HT-29 (cell line): ENCODE measurements at regions not wholly inside any gene's neighbourhood (a gene's known extent, or its start where the extent isn't known, plus 50 kb on each side); places are given as distances from the start of the nearest gene placed in this dataset.
A peak's percentile ranks its signal among the peaks of the same experiment; 100 is the strongest.
"Not testable (repeated sequence)": the region's sequence is repeated elsewhere in the genome, so short reads cannot be mapped to it uniquely, and the experiment has no call there.

ENCODE experiments used
- DNase-seq: peaks from one replicate; pipeline ENCODE4 v3.0.0-alpha.2; 2015; ENCODE audit warnings: low spot score

DNA sequence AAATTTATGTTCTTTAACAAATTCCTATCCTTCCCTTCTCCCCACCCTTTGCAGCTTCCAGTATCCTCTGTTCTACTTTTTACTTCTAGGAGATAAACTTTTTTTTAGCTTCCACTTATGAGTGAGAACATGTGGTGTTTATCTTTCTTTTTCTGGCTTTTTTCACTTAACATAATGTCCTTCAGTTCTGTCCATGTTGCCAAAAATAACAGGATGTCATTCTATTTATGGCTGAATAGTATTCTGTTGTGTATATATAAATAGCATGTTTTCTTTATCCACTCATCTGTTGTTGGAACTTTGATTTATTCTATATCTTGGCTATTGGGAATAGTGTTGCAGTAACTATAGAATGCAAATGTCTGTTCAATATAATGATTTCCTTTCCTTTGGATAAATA lies 1191.2 kb downstream of the CNTNAP5 start:
- DNase-seq, result no peak

DNA sequence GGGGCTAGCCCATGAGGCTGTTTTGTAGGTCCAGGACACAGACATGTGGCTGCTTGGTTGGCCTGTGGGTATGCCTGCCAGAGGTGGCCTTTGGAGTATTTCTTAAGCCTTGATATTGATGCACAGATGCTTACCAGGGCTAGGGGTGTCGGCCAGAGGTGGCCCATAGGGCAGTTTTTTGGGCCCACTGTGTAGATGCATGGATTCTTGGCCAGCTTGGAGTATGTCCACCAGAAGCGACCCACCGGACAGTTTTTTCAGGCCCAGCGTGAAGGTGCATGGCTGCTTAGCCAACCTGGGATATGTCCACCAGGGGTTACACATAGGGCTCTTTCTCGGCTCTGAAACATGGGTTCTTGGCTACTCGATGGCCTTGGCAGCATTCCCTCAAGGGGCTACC lies 1199.1 kb downstream of the CNTNAP5 start:
- no peak for DNase-seq

DNA sequence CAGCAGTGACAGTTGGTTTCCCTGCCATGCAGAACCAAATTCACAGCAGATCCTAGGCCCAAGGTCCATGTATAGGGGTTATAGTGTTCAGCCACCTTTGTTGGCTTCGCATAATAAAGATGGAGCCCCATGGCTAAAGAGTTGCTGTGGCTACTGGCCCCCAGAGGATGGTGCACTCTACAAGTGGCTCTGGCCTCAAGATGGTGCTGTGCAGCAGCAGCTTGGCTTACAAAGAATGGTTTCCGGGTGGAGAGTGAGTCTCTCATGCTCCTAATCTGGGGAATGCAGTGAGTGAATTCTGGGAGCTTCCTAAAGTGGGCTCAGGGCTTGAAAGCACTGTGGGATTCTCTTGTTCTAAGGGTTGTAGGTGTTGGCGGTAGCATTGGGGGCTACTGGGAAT lies 1199.7 kb downstream of the CNTNAP5 start:
- peak; percentile 5 for DNase-seq

DNA sequence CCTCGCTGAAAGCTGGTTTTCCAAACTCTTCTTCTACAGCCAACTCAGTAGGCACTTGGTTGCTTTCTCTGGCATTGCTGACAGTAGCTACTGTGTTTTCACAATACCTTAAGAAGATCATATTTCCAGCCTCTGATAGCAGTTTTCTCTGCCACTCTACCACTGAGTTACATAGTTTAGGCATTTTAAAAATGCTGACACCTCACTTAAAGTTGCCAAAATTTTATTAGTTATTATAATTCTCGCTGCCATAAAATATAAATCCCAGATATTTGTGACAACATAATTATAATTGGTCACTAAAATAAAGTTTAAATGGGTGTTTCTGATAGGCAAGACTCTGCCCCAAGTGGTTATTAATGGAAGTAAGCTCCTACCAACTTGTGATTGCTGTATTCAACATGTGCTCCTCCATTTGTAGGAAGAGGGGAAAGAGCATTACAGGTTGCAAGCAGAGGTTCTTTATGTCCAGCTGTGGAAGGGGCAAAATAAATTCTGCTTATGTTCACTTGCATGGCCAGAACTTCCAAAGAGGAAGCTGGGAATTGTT lies 1202.8 kb downstream of the CNTNAP5 start:
- DNase-seq, result peak; percentile 22

DNA sequence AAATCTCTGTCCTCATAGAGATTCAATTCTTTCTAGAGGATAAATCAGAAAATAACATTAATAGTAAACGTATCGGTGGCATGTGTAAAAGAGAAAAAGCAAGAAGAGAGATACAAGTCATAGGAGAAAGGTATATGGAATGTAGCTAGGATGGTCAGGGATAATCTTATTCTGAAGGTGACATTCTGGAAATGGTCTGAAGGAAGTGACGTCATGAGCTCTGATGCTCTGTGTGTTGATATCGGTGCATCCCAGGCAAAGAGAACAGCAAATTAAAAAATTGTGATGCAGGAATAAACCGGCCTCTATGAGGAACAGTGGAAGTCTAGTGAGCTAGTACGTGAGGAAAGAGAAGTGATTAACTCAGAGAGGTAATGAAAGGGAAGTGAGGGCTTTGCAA lies 1215.8 kb downstream of the CNTNAP5 start:
- DNase-seq, result no peak

DNA sequence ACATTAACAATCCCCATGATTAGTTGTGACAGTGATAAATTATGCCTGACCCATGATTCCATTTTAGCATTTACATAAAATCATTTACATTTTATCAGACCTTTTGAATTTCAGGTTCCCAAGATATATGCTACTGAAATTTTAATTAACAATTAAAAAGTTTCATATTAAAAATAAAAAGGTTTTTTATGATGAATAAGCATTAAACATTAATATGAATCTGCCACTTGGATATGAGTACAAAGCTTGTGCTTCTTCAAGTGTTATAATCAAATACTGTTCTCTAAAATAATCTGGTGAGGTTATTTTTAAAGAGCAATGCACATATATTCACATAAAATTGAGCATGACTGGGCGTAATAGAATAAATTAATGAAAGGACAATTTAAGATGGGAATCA lies 1218.0 kb downstream of the CNTNAP5 start:
- DNase-seq, result no peak

DNA sequence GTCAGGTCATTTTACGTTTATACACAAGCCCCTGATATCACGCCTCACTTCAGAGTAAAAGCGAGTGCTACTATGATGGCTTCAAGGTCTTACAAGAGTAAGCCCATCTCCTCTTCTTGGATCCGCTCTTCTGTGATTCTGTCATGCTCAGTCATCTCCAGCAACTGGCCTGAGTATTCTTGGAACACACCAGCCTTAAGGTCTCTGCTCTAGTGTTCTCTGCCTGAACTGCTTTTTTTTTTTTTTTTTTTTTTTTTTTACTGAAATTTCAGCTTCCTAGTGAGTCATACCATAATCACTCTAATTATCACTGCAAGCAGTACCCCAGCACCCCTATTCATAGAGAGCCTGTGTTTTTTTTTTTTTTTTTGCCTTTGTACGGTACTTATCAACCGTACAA lies 1228.9 kb downstream of the CNTNAP5 start:
- no peak for DNase-seq

DNA sequence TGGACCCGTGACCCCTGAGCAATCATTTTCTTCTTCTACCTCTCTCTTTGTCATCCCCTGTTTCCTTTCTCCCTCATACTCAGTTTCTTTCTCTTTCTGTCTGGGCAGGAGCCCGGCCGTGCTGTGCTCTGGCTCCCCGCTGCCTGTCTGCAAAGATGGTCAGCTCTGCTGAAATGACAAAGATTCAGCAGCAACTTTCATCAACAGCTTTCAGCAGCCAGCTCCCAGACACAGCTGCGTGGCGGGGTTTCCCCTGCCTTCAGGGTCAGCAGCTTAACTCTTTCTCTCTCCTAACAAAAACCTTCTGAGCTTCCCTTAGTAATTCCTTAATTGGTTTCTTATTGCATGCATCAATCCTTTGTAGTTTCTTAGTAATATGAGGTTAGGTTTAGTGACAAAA lies 1234.4 kb downstream of the CNTNAP5 start:
- DNase-seq, result no peak

DNA sequence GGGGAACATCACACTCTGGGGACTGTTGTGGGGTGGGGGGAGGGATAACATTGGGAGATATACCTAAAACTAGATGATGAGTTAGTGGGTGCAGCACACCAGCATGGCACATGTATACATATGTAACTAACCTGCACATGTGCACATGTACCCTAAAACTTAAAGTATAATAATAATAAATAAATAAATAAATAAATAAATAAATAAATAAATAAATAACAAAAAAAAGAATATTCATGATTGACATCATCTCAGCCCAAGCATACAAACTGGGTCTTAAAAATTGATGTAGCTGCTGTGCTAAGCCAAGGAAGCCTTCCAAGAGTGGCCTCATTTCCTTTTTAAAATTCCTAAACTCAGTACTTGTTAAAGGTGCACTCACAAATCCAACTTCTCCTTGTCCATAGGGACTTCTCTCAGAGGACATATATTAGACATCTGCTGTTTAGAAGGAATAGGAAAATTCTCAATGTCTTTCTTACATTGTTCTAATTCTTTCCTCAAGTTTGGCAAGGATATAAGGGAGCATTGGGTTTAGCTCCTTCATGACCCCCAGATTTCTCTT lies 1235.4 kb downstream of the CNTNAP5 start:
- DNase-seq, result not testable (repeated sequence)

DNA sequence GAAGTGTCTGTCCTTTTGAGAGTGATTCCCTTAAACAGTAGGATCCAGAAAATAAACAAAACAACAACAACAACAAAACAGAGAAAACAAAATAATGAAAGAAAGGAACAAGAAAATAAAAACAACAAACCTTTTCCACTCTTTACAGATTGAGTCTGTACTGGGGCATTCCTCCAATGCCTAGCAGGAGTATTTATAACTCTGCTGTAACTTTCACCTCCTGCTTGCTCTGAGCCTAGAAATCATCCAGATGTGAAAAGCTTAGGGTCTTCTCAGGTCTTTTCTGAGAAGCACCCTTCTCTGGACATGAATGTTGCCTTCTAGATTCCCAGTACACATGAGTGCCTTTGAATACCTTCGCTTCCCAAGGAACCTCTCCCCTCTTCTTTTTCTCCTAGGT lies 1239.4 kb downstream of the CNTNAP5 start:
- no peak for DNase-seq

DNA sequence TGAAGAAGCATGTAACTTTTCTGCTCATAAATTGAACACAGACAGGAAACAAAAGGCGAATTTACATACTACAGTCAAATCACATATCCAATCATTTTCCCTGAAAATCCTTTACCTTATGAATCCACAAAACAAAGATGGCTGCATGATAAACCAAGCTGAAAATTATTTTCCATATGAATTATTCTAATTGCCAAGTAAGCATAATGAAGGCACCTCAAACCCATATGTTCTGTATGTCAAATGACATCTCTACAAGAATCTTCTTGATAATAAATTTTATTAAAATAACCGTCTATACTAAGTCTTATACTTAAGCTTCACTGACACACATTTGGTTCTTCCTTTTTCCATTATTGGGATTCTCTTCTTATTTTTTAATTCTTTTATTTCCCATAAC lies 1242.6 kb downstream of the CNTNAP5 start:
- no peak for DNase-seq

DNA sequence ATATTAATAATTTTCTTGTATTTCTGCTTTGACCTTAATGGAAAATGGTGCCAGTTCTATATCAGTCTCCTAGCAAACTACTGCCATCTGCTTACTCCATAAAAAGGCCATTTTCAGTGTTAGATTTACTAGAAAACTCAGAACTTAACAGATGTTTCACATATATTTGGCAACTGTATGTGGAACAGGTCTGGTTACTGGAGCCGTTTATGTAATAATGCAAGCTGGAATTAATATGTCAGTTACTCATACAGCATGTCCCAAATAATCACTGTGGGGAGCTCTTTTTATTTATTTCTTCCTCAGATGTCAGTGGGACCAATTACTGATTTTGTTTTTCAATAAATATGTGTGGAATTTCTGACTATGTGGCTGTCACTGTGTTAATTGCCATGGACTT lies 1247.6 kb downstream of the CNTNAP5 start:
- DNase-seq, result no peak

DNA sequence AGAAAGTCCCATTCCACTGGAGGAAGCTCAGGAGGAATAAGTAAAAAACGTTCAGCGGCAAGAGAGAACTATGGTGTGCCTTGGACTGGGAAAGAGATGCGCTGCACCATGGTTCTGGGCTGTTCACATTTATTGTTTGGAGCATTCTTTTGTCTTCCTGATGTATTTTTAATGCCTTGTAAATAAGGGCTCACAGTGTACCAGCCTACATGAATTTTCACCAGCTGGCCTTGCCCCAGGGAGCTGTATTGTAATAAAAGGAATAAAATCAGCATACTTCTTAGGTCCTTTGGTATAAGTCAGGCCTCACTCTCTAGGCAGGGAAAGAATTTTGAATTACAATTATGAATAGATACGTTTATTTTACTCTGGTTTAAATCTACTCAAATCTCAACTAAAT lies 1249.6 kb downstream of the CNTNAP5 start:
- DNase-seq, result no peak

DNA sequence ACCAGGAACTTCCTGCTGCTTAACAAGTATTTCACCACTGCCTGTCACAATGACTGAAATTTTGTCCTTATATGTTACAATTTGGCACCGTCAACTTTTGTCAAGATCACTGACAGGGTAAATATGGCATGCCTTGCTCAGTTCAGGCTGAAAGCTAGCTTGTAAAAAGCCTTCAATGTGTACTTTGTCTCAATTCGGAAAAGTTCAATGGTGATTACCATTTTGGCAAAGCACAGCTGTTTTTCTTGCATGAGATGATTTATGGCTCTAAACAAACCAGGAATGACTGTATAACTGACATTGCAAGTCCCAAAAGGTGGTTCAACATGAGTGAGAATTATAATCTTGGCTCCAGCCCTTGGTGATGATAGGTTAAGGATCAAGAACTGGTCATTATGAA lies 1255.2 kb downstream of the CNTNAP5 start:
- no peak for DNase-seq

DNA sequence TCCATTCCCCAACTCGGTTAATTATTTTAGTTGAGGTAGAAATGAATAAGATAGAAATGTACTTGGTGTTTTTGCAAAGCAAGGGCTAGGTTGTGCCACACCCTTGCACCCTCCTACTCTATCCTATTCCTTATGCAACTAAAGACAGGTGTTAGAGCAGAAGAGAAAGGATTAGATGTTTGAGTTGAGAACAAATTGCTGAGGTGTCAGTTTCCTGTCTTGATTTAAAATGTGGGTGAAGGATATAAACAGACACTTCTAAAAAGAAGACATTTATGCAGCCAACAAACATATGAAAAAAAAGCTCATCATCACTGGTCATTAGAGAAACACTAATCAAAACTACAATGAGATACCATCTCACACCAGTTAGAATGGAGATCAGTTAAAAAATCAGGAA lies 1256.2 kb downstream of the CNTNAP5 start:
- no peak for DNase-seq

DNA sequence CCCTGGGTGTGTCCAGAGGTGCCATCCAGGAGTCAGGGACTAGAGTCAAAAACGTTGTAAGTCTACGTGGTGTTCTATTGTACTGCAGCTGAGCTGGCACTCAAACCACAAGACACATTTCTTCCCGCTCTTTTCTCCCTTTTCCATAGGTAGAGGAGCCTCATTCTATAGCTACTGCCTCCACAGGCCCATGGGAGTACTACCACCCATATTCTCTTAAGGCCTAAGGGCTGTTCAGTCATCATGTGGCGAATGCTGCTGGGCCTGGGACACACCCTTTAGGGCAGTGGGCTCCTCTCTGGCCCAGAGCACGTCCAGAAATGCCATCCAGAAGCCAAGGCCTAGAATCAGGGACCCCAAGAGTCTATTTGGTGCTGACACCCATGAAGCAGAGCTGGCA lies 1271.7 kb downstream of the CNTNAP5 start:
- DNase-seq, result peak; percentile 19

DNA sequence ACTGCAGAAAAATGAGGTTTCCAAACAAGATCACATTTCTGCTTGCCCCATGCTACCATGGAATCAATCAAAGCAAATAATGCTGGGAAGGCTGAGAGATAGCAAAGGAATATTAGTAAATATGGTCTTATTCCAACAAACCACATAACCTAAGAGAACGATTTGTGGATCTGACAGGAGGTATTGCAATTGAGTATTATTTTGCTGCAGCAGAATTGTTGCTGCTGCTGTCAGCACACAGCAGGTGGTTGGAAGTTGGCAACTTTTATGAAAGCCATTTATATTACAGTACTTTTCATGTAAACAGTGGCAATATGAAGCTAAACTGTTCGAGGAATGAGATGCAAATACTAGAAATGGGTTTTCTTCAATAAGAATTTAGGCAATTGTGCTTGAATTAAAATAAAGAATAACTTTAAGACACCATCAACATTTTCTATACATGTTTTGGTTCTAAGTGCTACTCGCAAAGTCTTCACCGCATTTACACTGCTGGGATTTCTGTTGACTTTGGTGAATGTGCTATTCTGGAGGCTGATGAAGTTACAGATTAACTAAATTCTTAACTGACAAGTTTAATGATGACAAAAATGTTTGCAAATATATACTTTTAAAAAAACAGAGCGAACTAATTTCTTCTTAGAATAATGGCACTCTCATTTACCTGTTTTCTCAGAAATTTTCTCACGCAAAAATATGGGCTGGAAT lies 1285.7 kb downstream of the CNTNAP5 start:
- no peak for DNase-seq

DNA sequence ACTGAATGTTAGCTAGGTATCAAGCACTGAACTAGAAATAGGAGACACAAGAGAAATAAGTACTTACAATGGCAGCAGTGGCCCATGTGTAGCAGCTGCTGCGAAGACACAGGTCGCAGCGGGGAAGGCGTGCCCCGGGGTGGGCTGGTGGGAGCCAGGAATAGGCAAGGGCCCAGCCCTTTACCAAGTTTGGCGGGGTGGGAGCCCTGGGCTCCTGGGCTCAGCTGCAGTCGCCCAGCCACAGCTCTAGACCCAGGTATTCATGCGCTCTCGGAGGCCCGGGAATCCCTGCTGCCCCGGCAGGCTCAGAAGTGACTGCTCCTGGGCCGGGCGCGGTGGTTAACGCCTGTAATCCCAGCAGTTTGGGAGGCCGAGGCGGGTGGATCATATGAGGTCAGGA lies 1287.3 kb downstream of the CNTNAP5 start:
- DNase-seq, result no peak

DNA sequence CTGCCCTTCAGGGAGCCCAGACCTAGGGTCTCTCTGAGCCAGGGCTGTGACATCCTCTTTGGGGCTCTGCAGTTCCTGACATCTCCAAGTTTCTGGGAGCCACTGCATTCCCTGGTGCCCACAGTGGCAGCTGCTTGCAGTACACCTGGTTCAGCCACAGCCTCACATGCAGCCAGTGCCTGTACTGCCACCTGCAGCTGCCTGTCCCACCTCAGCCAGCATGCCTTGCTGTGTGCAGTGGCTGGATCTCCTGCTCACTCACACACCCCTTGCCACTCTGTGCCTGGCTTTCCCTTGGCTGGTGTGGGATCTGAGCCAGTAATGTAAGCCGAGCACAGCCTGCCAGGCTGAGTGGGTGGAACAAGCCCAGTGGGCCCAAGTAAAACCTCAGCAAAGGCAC lies 1288.7 kb downstream of the CNTNAP5 start:
- peak; percentile 18 for DNase-seq

DNA sequence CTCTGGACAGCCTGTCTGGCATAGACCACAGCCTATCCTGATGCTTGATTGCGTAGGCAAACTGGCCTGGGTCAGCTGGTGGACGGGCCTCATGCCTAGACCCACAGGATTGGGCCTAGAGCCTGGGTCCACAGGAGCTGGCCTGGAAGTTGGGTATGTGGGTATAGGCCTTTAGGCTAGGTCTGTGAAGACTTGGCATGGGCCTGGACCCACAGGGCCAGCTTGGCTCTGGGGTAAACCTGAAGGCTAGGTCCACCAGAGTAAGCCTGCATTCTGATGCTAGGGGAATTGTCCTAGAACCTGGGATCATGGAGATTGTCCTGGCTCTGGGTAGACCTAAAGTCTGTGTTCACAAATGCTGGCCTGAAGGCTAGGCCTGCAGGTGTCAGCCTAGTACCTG lies 1293.7 kb downstream of the CNTNAP5 start:
- no peak for DNase-seq

DNA sequence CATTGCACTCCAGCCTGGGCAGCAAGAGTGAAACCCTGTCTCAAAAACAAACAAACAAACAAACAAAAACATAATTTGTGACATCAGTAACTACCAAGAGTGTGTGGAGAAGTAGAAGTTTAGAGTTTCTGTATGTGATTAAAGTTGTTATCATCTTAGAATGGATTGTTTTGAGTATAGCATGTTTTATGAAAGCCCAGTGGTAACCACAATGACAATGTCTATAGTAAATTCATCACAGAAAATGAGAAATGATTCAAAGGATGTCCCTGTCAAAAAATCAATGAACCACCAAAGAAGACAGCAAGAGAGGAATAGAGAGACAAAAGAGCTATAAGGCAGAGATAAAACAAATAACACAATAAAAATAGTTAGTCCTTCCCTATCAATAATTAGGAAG lies 1299.2 kb downstream of the CNTNAP5 start:
- DNase-seq, result no peak

DNA sequence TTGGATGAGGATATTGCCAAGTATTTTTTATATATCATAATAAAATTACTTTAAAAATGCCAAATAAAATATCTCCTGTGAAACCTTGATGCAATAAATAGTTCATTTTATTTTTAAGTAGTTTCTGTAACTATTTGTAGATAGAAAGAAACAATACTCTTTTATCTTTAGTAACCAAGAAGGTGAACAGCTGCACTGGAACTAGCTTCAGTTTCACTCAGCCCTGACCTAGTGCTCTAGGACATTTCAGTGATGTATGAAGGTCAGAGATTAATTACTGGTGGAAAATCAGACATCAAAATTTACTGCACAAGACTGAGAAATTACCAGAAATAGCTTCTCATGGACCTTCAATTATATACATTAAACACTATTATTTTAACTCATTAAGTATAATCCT lies 1305.0 kb downstream of the CNTNAP5 start:
- DNase-seq, result no peak

DNA sequence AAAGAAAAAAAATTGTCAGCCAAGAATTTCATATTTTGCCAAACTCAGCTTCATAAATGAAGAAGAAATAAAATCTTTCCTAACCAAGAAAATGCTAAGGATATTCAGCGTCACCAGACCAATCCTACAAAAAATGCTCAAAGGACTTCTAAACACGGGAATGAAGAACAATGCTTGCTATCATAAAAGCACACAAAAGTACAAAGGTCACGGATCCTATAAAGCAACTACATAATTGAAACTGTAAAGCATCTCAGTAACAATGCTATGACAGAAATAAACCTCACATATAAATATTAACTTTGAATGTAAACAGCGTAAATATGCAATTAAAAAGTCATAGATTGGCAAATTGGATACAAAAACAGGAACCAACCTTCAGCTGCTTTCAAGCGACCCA lies 1314.6 kb upstream of the GYPC start:
- no peak for DNase-seq

DNA sequence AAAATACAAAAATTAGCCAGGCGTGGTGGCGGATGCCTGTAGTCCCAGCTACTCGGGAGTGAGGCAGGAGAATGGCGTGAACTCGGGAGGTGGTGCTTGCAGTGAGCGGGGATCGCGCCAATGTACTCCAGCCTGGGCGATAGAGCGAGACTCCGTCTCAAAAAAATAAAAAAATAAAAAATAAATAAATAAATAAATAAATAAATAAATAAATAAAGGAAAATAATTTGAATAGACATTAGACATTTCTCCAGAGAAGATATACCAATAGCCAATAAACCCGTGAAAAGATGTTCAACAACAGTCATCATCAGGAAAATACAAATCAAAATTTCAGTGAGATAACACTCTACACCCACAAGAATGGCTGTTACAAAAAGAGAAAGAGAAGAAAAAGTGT lies 1302.4 kb upstream of the GYPC start:
- DNase-seq, result not testable (repeated sequence)
